ENCODE measurements at regions not wholly inside any gene's neighbourhood (a gene's known extent, or its start where the extent isn't known, plus 50 kb on each side); places are given as distances from the start of the nearest gene placed in this dataset.

- TF ChIP-seq SRF (IDR thresholded peaks at IDR 0.05; ENCODE audit: low read depth) (no peak), CEBPB (IDR thresholded peaks at IDR 0.05; ENCODE audit: low read depth) (no peak), TCF7L2 (IDR thresholded peaks at IDR 0.05; ENCODE audit: borderline replicate concordance, extremely low read depth, insufficient read depth, insufficient read length) (no peak), RAD21 (IDR thresholded peaks at IDR 0.05; ENCODE audit: low read depth) (no peak), EZH2 (IDR thresholded peaks at IDR 0.05) (no peak), ELF1 (IDR thresholded peaks at IDR 0.05; ENCODE audit: borderline replicate concordance, low read depth) (no peak), ZNF274 (IDR thresholded peaks at IDR 0.05; ENCODE audit: low read depth, low read length) (no peak), FOSL1 (IDR thresholded peaks at IDR 0.05; ENCODE audit: low read depth) (no peak), JUND (IDR thresholded peaks at IDR 0.05) (no peak), REST (IDR thresholded peaks at IDR 0.05; ENCODE audit: low read depth) (no peak), YY1 (IDR thresholded peaks at IDR 0.05; ENCODE audit: extremely low read depth, insufficient replicate concordance, low read depth, low read length) (no peak), POLR2A (IDR thresholded peaks at IDR 0.05; ENCODE audit: borderline replicate concordance, extremely low read depth, insufficient read depth, insufficient read length) (no peak)
- TF ChIP-seq, protein P1, sequence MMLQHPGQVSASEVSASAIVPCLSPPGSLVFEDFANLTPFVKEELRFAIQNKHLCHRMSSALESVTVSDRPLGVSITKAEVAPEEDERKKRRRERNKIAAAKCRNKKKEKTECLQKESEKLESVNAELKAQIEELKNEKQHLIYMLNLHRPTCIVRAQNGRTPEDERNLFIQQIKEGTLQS (IDR thresholded peaks at IDR 0.05) = no peak
- intact Hi-C loops (cut with micrococcal nuclease) = no loop called here
- Histone ChIP-seq H3K9me3 (ENCODE audit: control insufficient read depth in 1 of 2, insufficient read depth in 1 of 2, low read depth in 1 of 2, low read length in 2 of 2) (no peaks in the 10 kb centered on the region), H3K9ac (ENCODE audit: low read length) (no peak overlapping the region), H3K27me3 (ENCODE audit: insufficient read depth, low read length) (no peaks in the 10 kb centered on the region), H3K27ac (ENCODE audit: low read depth, low read length) (no peak overlapping the region), H3K4me3 (replicated peaks in 1 of 2; ENCODE audit: low read depth in 1 of 2, low read length in 2 of 2) (no peak overlapping the region), H3K4me1 (ENCODE audit: control insufficient read depth in 1 of 2, insufficient read depth in 2 of 2, low read length in 2 of 2) (no peaks in the 10 kb centered on the region), H3K9me2 (ENCODE audit: insufficient read depth) (no peaks in the 10 kb centered on the region), H3K36me3 (ENCODE audit: control insufficient read depth in 1 of 2, insufficient read depth in 2 of 2, low read length in 2 of 2) (no peaks in the 10 kb centered on the region), H2AFZ (ENCODE audit: low read depth, low read length, poor library complexity, severe bottlenecking) (no peak overlapping the region), H3K4me2 (ENCODE audit: low read length) (no peak overlapping the region), H3K79me2 (ENCODE audit: insufficient read depth, low read length) (no peaks in the 10 kb centered on the region), H4K20me1 (ENCODE audit: insufficient read depth) (no peaks in the 10 kb centered on the region)
- BruUV-seq (replicated peaks) = no TSS peak
- DNase-seq (ENCODE audit: low read depth, low spot score) (no peak), ATAC-seq (no peak)
- RAD21 ChIA-PET (ENCODE audit: low non-redundant PET in 1 of 2, low total read pairs in 2 of 2, uncharacterized antibody in 2 of 2, unreplicated experiment in 2 of 2) = no interaction called here
- CTCF ChIA-PET = no interaction called here
- POLR2A ChIA-PET = no interaction called here
Observed at GRCh38 chr11:95455228-95455970, 224.4 kb upstream of the SESN3 start.

Data from HCT116 (cell line).